Endothelial cell of umbilical vein (primary cell): ENCODE measurements at regions not wholly inside any gene's neighbourhood (a gene's known extent, or its start where the extent isn't known, plus 50 kb on each side); places are given as distances from the start of the nearest gene placed in this dataset.

Experiments used
- BruUV-seq: library from RNA; stranded (reverse); fragments of 400-500 nt; replicated peaks from 2 replicates; lab custom pipeline; 2021; lab: Mats Ljungman, UMichigan
- CTCF ChIA-PET: fragments of 300-600, 350-600 bp; sonication (Branson Sonifier 250); formaldehyde crosslinking; loops from one replicate; lab custom pipeline; 2021; ENCODE audit warnings: antibody characterized with exemption, inconsistent platforms; lab: Charles Lee
- POLR2A ChIA-PET: fragments of 300-600, 350-600 bp; sonication (Branson Sonifier 250); formaldehyde crosslinking; loops from one replicate; lab custom pipeline; 2021; ENCODE audit warnings: antibody characterized with exemption, inconsistent platforms; lab: Charles Lee
- DNase-seq: peaks from one replicate; pipeline ENCODE4 v3.0.0-alpha.2; 2011; ENCODE audit warnings: low read depth, low spot score
- FAIRE-seq: peaks from 2 replicates; lab custom pipeline; 2011; peaks lifted over from hg19 to GRCh38; lab: Jason Lieb, UNC
- H2AFZ ChIP-seq: 2 replicates; pipeline ENCODE4 v1.6.0; 2012; ENCODE audit warnings: low read depth, low read length, control low read depth, inconsistent platforms
- H3K27ac ChIP-seq: 2 replicates; pipeline ENCODE4 v1.5.1; 2011; ENCODE audit warnings: low read depth, mild to moderate bottlenecking, control low read depth, low read length, moderate library complexity; ENCODE audit not compliant: insufficient read depth
- H3K27me3 ChIP-seq, 2 experiments: 2 replicates each; pipeline versions ENCODE4 v1.6.0 to v1.6.1; 2011; ENCODE audit warnings: low read length in 2 of 2, mixed read lengths in 1 of 2; ENCODE audit not compliant: control insufficient read depth in 2 of 2, insufficient read depth in 2 of 2
- H3K36me3 ChIP-seq, 2 experiments: 2 replicates in 1 of 2; 3 replicates in 1 of 2; pipeline ENCODE4 v1.5.1; 2011; ENCODE audit warnings: low read length in 2 of 2, mild to moderate bottlenecking in 1 of 2, moderate library complexity in 1 of 2; ENCODE audit not compliant: control insufficient read depth in 2 of 2, insufficient read depth in 2 of 2; ENCODE audit errors: extremely low read depth in 1 of 2
- H3K4me1 ChIP-seq: 3 replicates; pipeline ENCODE4 v1.5.1; 2011; ENCODE audit warnings: mild to moderate bottlenecking, low read length; ENCODE audit not compliant: control insufficient read depth, insufficient read depth; ENCODE audit errors: extremely low read depth
- H3K4me2 ChIP-seq: 2 replicates; pipeline ENCODE4 v1.6.1; 2011; ENCODE audit warnings: low read length, control low read depth, mixed read lengths; ENCODE audit not compliant: insufficient read depth
- H3K4me3 ChIP-seq, 3 experiments: fragments of 200-600 bp in 1 of 3; sonication (generic), shearing (Covaris generic) in 1 of 3; replicated peaks in 1 of 3; 2 replicates each; pipeline ENCODE4 v1.5.1; 2011 to 2016; ENCODE audit warnings: control low read depth in 3 of 3, low read length in 3 of 3, mild to moderate bottlenecking in 2 of 3, inconsistent platforms in 1 of 3, low read depth in 1 of 3, moderate library complexity in 1 of 3; ENCODE audit not compliant: insufficient read depth in 1 of 3
- H3K79me2 ChIP-seq: 2 replicates; pipeline ENCODE4 v1.6.0; 2012; ENCODE audit warnings: low read length, inconsistent platforms; ENCODE audit not compliant: control insufficient read depth, insufficient read depth
- H3K9ac ChIP-seq: replicated peaks from 2 replicates; pipeline ENCODE3; 2011; ENCODE audit warnings: low read length, control low read depth; ENCODE audit not compliant: insufficient read depth; ENCODE audit errors: extremely low read depth
- H3K9me1 ChIP-seq: replicated peaks from 3 replicates; pipeline ENCODE4 v1.6.0; 2011; ENCODE audit warnings: mild to moderate bottlenecking, low read length; ENCODE audit not compliant: control insufficient read depth, insufficient read depth; ENCODE audit errors: extremely low read depth
- H3K9me3 ChIP-seq: replicated peaks from 2 replicates; pipeline ENCODE4 v1.5.1; 2012; ENCODE audit warnings: low read length, inconsistent platforms; ENCODE audit not compliant: control insufficient read depth, insufficient read depth
- H4K20me1 ChIP-seq: replicated peaks from 2 replicates; pipeline ENCODE3; 2011; ENCODE audit warnings: mild to moderate bottlenecking, low read length; ENCODE audit not compliant: control insufficient read depth, insufficient read depth; ENCODE audit errors: extremely low read depth
- CTCF ChIP-seq, 2 donors: IDR thresholded peaks; 1 replicate in 1 of 2; 2 replicates in 1 of 2; pipeline ENCODE4 v1.5.1; 2011; ENCODE audit warnings: low read length in 2 of 2, mild to moderate bottlenecking in 2 of 2, moderate library complexity in 2 of 2, control low read depth in 1 of 2, inconsistent platforms in 1 of 2, low read depth in 1 of 2; ENCODE audit not compliant: insufficient read depth in 1 of 2; ENCODE audit errors: extremely low read depth in 1 of 2
- JUN ChIP-seq: IDR thresholded peaks from 2 replicates; pipeline ENCODE4 v1.6.1; 2011; ENCODE audit warnings: borderline replicate concordance, low read depth; ENCODE audit not compliant: insufficient read length, insufficient read depth
- MAX ChIP-seq: IDR thresholded peaks from 2 replicates; pipeline ENCODE4 v1.6.1; 2011; ENCODE audit not compliant: insufficient read depth, insufficient read length
- MYC ChIP-seq: IDR thresholded peaks from one replicate; pipeline ENCODE4 v1.6.1; 2011; ENCODE audit warnings: mild to moderate bottlenecking, low read depth, low read length
- POLR2A ChIP-seq: IDR thresholded peaks from 2 replicates; pipeline ENCODE4 v1.6.1; 2012; ENCODE audit warnings: low read depth, mild to moderate bottlenecking, control low read depth, low read length
- dilution Hi-C: fragments of 300-500 bp; cut with MboI; formaldehyde crosslinking; loops from one replicate; pipeline ENCODE4 v1.15.0; 2019; ENCODE audit warnings: low sequenced_read_pairs; ENCODE audit not compliant: extremely low pct_ligation_motif_present
- intact Hi-C: fragments of 100-400 bp; cut with micrococcal nuclease; formaldehyde crosslinking; loops from one replicate; pipeline ENCODE4 v1.10.0; 2022

- no peak overlapping the region for H3K4me3 ChIP-seq
Observed at GRCh38 chr18:6488956-6489355, 74.2 kb upstream of the L3MBTL4 start.

More at GRCh38 chr18:6488956-6489355, 74.2 kb upstream of the L3MBTL4 start:
- no peaks in the 10 kb centered on the region for H3K9me1 ChIP-seq
- H3K27ac ChIP-seq: no peak overlapping the region
- H4K20me1 ChIP-seq: no peaks in the 10 kb centered on the region
- intact Hi-C loops: no loop called here
- no peaks in the 10 kb centered on the region for H3K27me3 ChIP-seq
- no peaks in the 10 kb centered on the region for H3K9me3 ChIP-seq
- no peaks in the 10 kb centered on the region for H3K36me3 ChIP-seq
- POLR2A ChIA-PET: no interaction called here
- no peaks in the 10 kb centered on the region for H3K4me1 ChIP-seq
- no peak overlapping the region for H3K9ac ChIP-seq
- BruUV-seq: no TSS peak
- no peaks in the 10 kb centered on the region for H3K79me2 ChIP-seq
- no peak overlapping the region for H2AFZ ChIP-seq
- FAIRE-seq (no peak), DNase-seq (no peak)
- dilution Hi-C loops: no loop called here
- TF ChIP-seq MAX: no peak
- no peak for TF ChIP-seq JUN
- TF ChIP-seq CTCF (IDR thresholded peaks at IDR 0.05; ENCODE audit: extremely low read depth in 1 of 2, insufficient read depth in 1 of 2, low read depth in 1 of 2, low read length in 2 of 2): no peak
- no peak for TF ChIP-seq MYC
- no peak for TF ChIP-seq POLR2A
- no peak overlapping the region for H3K4me2 ChIP-seq
- CTCF ChIA-PET: no interaction called here
